Progenitor cell of endocrine pancreas (in vitro differentiated cells): ENCODE measurements at regions not wholly inside any gene's neighbourhood (a gene's known extent, or its start where the extent isn't known, plus 50 kb on each side); places are given as distances from the start of the nearest gene placed in this dataset.

Source experiments
- DNase-seq: peaks from one replicate; pipeline ENCODE4 v3.0.0; 2021; ENCODE audit warnings: low spot score; ENCODE audit not compliant: unreplicated experiment
- H3K27ac Mint-ChIP-seq: 2 replicates; pipeline ENCODE4 v1.8.0; 2021; ENCODE audit warnings: mild to moderate bottlenecking, moderate library complexity, mixed read lengths
- H3K27me3 Mint-ChIP-seq: 2 replicates; pipeline ENCODE4 v1.8.0; 2021; ENCODE audit warnings: mixed read lengths
- H3K36me3 Mint-ChIP-seq: 2 replicates; pipeline ENCODE4 v1.8.0; 2022; ENCODE audit warnings: mixed read lengths; ENCODE audit not compliant: insufficient read depth
- H3K4me1 Mint-ChIP-seq: 2 replicates; pipeline ENCODE4 v1.8.0; 2021; ENCODE audit warnings: low read depth, mixed read lengths
- H3K4me3 Mint-ChIP-seq: 2 replicates; pipeline ENCODE4 v1.8.0; 2021; ENCODE audit warnings: low read depth, mild to moderate bottlenecking, moderate library complexity, mixed read lengths
- H3K9me3 Mint-ChIP-seq: 2 replicates; pipeline ENCODE4 v1.8.0; 2021; ENCODE audit warnings: low read depth, mixed read lengths
- TF ChIP-seq, protein P1 (sequence below): fragments of 200-600 bp; sonication (generic); IDR thresholded peaks from one replicate; pipeline ENCODE4 v1.5.0; 2021; ENCODE audit warnings: antibody characterized with exemption, mild to moderate bottlenecking; ENCODE audit not compliant: unreplicated experiment

DNA sequence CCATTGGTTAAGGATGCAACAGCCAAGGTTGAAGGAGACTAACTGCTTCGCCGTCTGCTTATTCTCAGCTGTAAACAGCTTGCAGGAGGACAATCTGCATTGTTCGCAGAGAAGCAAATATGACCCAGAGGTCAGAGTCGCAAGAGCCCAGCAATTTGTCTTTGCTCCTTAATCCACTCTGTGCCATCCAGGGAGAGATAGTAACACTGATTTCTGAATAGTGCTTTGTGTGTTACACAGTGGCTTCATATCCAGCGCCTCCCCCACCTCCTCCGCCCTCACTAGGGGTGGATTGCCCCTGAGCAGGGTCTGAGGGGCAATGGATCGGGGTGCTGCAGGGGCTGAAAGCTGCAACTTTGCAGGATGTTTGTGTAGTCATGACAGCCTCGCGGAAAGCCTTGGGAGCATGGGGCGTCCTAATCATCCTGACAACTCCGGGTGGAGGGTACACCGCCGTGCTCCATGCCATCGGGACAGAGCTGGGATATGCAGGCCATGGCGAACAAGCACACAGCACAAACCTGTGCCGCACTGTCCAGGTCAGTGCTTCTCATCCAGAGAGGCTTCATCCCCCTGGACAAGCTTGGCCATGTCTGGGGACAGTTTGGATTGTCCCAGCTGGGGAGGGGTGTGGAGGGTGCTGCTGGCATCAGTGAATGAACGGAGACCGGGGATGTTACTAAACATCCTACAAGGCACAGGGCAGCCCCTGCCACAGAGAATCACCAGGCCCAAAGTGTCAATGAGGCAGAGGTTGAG is 103.1 kb upstream of the INSIG1 start:
- peaks cover 30% of the 10 kb centered on the region for H3K27me3 Mint-ChIP-seq
- DNase-seq: no peak
- H3K4me1 Mint-ChIP-seq: peaks cover 20% of the 10 kb centered on the region
- no peak overlapping the region for H3K27ac Mint-ChIP-seq
- H3K9me3 Mint-ChIP-seq: peaks cover 12% of the 10 kb centered on the region
- H3K4me3 Mint-ChIP-seq: no peak overlapping the region
- H3K36me3 Mint-ChIP-seq: peaks cover 4% of the 10 kb centered on the region
- TF ChIP-seq, protein P1, sequence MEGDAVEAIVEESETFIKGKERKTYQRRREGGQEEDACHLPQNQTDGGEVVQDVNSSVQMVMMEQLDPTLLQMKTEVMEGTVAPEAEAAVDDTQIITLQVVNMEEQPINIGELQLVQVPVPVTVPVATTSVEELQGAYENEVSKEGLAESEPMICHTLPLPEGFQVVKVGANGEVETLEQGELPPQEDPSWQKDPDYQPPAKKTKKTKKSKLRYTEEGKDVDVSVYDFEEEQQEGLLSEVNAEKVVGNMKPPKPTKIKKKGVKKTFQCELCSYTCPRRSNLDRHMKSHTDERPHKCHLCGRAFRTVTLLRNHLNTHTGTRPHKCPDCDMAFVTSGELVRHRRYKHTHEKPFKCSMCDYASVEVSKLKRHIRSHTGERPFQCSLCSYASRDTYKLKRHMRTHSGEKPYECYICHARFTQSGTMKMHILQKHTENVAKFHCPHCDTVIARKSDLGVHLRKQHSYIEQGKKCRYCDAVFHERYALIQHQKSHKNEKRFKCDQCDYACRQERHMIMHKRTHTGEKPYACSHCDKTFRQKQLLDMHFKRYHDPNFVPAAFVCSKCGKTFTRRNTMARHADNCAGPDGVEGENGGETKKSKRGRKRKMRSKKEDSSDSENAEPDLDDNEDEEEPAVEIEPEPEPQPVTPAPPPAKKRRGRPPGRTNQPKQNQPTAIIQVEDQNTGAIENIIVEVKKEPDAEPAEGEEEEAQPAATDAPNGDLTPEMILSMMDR: no peak

DNA sequence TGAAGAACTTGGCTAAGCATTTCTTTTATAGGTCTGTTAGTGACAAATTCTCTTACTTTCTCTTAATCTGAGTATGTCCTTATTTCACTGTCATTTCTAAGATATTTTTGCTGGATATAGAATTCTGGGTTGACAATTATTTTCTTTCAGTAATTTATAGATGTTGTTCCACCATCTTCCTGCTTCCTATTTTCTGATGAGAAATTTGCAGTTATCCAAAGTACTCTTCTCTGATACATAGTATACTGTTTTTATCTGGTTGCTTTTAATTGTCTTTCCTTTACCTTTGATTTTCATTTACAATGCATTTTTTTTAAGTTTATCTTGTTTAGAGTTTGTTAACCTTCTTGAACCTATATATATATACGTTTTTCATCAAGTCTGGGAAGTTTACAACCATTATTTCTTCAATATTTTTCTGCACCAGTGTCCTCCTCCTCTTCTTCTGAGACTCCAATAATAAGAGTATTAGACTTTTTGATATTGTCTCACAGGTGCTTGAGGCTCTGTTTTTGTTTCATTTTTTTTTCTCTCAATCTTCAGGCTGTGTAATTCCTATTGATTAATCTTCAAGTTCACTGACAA is 101.6 kb upstream of the INSIG1 start:
- no peak for DNase-seq
- Mint-ChIP-seq H3K36me3 (peaks cover 4% of the 10 kb centered on the region), H3K27me3 (peaks cover 23% of the 10 kb centered on the region), H3K4me1 (peaks cover 24% of the 10 kb centered on the region), H3K9me3 (peaks cover 12% of the 10 kb centered on the region), H3K27ac (no peak overlapping the region), H3K4me3 (no peak overlapping the region)
- TF ChIP-seq, protein P1: no peak

DNA sequence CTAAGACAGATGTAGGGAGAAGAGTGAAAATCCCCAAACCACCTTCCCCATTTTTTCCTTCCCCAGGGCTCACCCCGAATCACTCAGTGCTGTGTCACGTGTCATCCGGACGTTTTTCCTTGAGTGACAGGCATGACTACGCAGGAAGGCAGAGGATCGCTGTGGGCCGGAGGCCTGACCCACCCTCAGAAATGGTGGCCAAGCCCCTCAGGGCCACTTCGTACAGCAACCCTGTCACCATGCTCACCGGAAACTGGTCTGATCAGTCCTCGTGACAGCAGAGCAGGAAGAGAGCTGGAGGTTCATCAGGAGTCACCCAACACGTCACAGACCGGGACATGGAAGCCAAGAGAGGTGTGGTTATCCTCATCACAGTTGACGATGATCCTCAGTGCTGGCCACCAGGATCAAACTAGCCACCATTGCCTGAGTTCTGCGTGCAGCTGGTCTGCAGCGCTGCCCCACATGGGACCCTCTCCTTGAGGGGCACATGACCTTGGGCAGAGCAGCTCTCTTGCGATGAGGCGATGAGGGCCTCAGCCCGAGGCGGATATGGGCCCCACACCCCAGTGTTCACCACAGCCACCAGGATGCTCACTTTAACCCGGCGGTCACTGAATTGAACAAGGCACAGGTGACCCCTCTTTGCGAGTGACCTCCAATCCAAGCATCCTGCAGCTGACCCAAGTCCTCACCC is 99.3 kb upstream of the INSIG1 start:
- Mint-ChIP-seq H3K27me3 (peaks cover 11% of the 10 kb centered on the region), H3K27ac (no peak overlapping the region), H3K4me3 (no peak overlapping the region), H3K36me3 (peaks cover 4% of the 10 kb centered on the region), H3K4me1 (peaks cover 17% of the 10 kb centered on the region), H3K9me3 (peaks cover 12% of the 10 kb centered on the region)
- TF ChIP-seq, protein P1: no peak
- DNase-seq: no peak

DNA sequence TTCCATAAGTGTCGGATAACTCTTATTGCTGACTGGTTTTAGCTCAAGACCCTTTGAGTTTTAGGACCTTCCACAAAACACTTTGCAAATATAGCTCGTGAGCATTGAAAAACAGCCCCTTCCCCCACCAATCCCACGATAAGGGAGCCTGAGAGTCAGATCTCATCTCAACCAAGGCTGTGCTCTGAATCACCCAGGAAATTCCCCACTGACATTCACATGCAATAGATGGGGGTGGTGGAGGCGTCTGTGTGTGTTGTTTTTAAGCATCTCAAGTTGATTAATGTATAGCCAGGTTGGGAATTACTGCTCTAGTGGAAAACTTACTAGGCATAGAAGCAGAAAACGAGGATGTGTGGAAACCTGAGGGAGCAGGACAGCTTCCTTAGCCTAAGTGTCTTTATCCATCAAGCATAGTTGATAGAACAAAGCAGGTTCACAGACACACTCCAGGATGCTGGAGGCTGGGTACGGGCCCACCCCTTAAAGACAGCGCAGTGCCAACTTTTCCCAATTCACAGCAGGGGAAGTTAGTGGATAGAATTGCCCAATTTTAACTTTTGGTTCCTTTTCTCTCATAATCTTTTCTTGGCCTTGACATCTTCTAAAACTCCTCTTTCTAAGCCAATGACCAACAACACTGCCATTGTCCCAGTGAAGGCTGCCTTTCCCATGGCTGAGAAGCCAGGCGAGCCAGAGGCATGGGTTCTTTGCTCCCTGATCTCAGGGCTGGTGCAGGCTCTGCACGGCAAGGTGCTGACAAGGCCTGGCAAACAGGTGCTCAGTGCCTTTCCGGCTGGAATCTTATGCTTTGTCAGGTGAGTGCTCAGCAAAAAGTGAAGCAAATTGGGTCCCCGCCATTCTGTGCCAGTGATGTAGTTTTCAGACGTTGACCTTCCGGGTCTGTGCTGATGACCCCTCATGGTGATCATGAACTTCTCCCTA is 98.5 kb upstream of the INSIG1 start:
- no peak overlapping the region for H3K27ac Mint-ChIP-seq
- peaks cover 12% of the 10 kb centered on the region for H3K9me3 Mint-ChIP-seq
- TF ChIP-seq, protein P1: no peak
- peaks cover 4% of the 10 kb centered on the region for H3K36me3 Mint-ChIP-seq
- H3K4me3 Mint-ChIP-seq: no peak overlapping the region
- no peak for DNase-seq
- peaks cover 13% of the 10 kb centered on the region for H3K4me1 Mint-ChIP-seq
- H3K27me3 Mint-ChIP-seq: peaks cover 11% of the 10 kb centered on the region
